ENCODE measurements at regions not wholly inside any gene's neighbourhood (a gene's known extent, or its start where the extent isn't known, plus 50 kb on each side); places are given as distances from the start of the nearest gene placed in this dataset.

DNA sequence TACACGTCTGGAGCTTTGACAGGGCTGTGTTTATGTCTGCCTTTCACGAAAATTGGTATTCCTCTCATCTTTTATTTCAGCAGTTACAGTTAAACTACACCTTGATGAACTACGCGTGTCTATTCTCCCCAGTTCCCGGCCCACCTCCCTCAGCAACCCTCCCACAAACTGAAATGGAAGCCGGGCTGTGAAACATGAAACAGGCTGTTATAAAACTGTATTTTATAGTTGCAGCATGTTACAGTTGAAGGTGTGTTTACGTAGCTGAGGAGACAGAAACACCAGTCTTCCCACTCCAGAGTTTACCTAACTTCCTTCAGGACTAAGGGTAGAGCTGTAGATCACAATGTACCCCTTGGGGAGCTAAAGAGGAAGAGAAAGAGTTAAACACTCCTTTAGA lies 228.3 kb upstream of the ZNF32 start:
- TF ChIP-seq CTCF (conservative IDR thresholded peaks at IDR 0.05 in 1 of 2, IDR thresholded peaks at IDR 0.05 in 1 of 2; ENCODE audit: extremely low read depth in 1 of 2, insufficient read depth in 1 of 2, low read depth in 1 of 2, low read length in 2 of 2) (no peak), EZH2 (IDR thresholded peaks at IDR 0.05; ENCODE audit: borderline replicate concordance, low read length) (no peak)
